K562 (cell line): ENCODE measurements at regions not wholly inside any gene's neighbourhood (a gene's known extent, or its start where the extent isn't known, plus 50 kb on each side); places are given as distances from the start of the nearest gene placed in this dataset.

Experiments
- ATAC-seq: fragments of 200-7000 bp; cut with Tn5 transposase; 3 replicates; pipeline ENCODE4 v1.9.1; 2020; ENCODE audit warnings: moderate library complexity
- BruUV-seq: library from RNA; stranded (reverse); fragments of 400-500 nt; replicated peaks from 2 replicates; lab custom pipeline; 2021; lab: Mats Ljungman, UMichigan
- CTCF ChIA-PET: fragments of 300-600 bp; formaldehyde crosslinking; extraction: SDS; loops from one replicate; lab custom pipeline; 2021; ENCODE audit warnings: low intra/inter-chr PET ratio; lab: Yijun Ruan, JAX
- POLR2A ChIA-PET: fragments of 300-600, 350-650 bp; sonication (Branson Sonifier 250); formaldehyde crosslinking; extraction: SDS; loops from one replicate; lab custom pipeline; 2021; ENCODE audit warnings: antibody characterized with exemption, inconsistent platforms; lab: Yijun Ruan, JAX
- DNase-seq, 4 experiments: peaks; one replicate each; pipeline versions ENCODE4 v3.0.0 to v3.0.0-alpha.2; 2011 to 2018; ENCODE audit warnings: low spot score in 3 of 4, mixed read lengths in 3 of 4; ENCODE audit errors: extremely low read depth in 1 of 4
- FAIRE-seq: peaks from 2 replicates; lab custom pipeline; 2011; peaks lifted over from hg19 to GRCh38; lab: Jason Lieb, UNC
- H2AFZ ChIP-seq: 2 replicates; pipeline ENCODE4 v1.6.0; 2011; ENCODE audit warnings: low read depth, low read length, control low read depth, inconsistent platforms
- H3K27ac ChIP-seq: fragments of 200-600 bp; 3 replicates; pipeline ENCODE4 v1.8.0; 2011; ENCODE audit warnings: low read depth, mild to moderate bottlenecking, control low read depth, inconsistent platforms, low read length, moderate library complexity, mixed read lengths; ENCODE audit errors: extremely low read depth
- H3K27me3 ChIP-seq, 2 experiments: fragments of 300-600 bp in 1 of 2; 2 replicates in 1 of 2; 3 replicates in 1 of 2; pipeline versions ENCODE4 v1.6.0 to v1.8.0; 2011; ENCODE audit warnings: inconsistent platforms in 2 of 2, low read length in 2 of 2, mild to moderate bottlenecking in 1 of 2, mixed read lengths in 1 of 2, moderate library complexity in 1 of 2; ENCODE audit not compliant: control insufficient read depth in 2 of 2, insufficient read depth in 2 of 2
- H3K36me3 ChIP-seq: fragments of 300-600 bp; 3 replicates; pipeline ENCODE4 v1.8.0; 2011; ENCODE audit warnings: mild to moderate bottlenecking, low read length, inconsistent platforms; ENCODE audit not compliant: control insufficient read depth, insufficient read depth
- H3K4me1 ChIP-seq, 2 experiments: fragments of 200-600 bp in 1 of 2; replicated peaks in 1 of 2; 2 replicates in 1 of 2; 3 replicates in 1 of 2; pipeline versions ENCODE4 v1.5.1 to v1.8.0; 2011; ENCODE audit warnings: inconsistent platforms in 2 of 2, low read length in 2 of 2, mild to moderate bottlenecking in 1 of 2, mixed read lengths in 1 of 2, moderate library complexity in 1 of 2; ENCODE audit not compliant: control insufficient read depth in 2 of 2, insufficient read depth in 2 of 2
- H3K4me2 ChIP-seq: 2 replicates; pipeline ENCODE4 v1.6.1; 2011; ENCODE audit warnings: low read length, control low read depth, inconsistent platforms, mixed read lengths; ENCODE audit not compliant: insufficient read depth
- H3K4me3 ChIP-seq: fragments of 200-600 bp; sonication (generic), shearing (Covaris generic); 2 replicates; pipeline ENCODE4 v1.5.1; 2016; ENCODE audit warnings: control low read depth, inconsistent platforms
- H3K79me2 ChIP-seq: fragments of 200-600 bp; 3 replicates; pipeline ENCODE4 v1.8.0; 2011; ENCODE audit warnings: low read length, inconsistent platforms; ENCODE audit not compliant: control insufficient read depth, insufficient read depth
- H3K9ac ChIP-seq, 2 experiments: 2 replicates each; pipeline versions ENCODE4 v1.6.0 to v1.6.1; 2011; ENCODE audit warnings: low read depth in 2 of 2, low read length in 2 of 2, control low read depth in 1 of 2, inconsistent platforms in 1 of 2, mild to moderate bottlenecking in 1 of 2, mixed read lengths in 1 of 2; ENCODE audit not compliant: insufficient read depth in 1 of 2
- H3K9me1 ChIP-seq: one replicate; pipeline ENCODE4 v1.6.0; 2011; ENCODE audit warnings: inconsistent platforms, mild to moderate bottlenecking, low read length, moderate library complexity; ENCODE audit not compliant: control insufficient read depth, insufficient read depth
- H3K9me3 ChIP-seq: replicated peaks from 2 replicates; pipeline ENCODE4 v1.5.1; 2011; ENCODE audit warnings: low read depth, low read length, inconsistent platforms; ENCODE audit not compliant: control insufficient read depth, insufficient read depth
- H4K20me1 ChIP-seq: replicated peaks from 2 replicates; pipeline ENCODE4 v1.6.1; 2011; ENCODE audit warnings: low read length, inconsistent platforms, mixed read lengths; ENCODE audit not compliant: control insufficient read depth, insufficient read depth
- ASH1L ChIP-seq: fragments of 450-650 bp; IDR thresholded peaks from 2 replicates; pipeline ENCODE4 v1.6.1; 2018; ENCODE audit warnings: borderline replicate concordance, mild to moderate bottlenecking, low read depth; ENCODE audit not compliant: partially characterized antibody
- CAMTA2 ChIP-seq: fragments of 250-450 bp; sonication (Bioruptor Pico); conservative IDR thresholded peaks from 2 replicates; pipeline ENCODE4 v1.5.1; 2022
- CHD1 ChIP-seq: fragments of 200-600 bp; sonication (generic); IDR thresholded peaks from one replicate; pipeline ENCODE4 v1.6.1; 2012; ENCODE audit warnings: mild to moderate bottlenecking, moderate library complexity, low read length, inconsistent platforms
- EP300 ChIP-seq: IDR thresholded peaks from 2 replicates; pipeline ENCODE4 v1.6.1; 2012; ENCODE audit warnings: low read length, improper control_type of control experiment
- ETS2 ChIP-seq: IDR thresholded peaks from 2 replicates; pipeline ENCODE4 v1.6.1; 2016; ENCODE audit warnings: borderline replicate concordance, missing genetic modification characterization, mild to moderate bottlenecking, moderate library complexity, missing compliant biosample characterization; ENCODE audit not compliant: poor library complexity, severe bottlenecking
- EWSR1 ChIP-seq: fragments of 450-650 bp; IDR thresholded peaks from 2 replicates; pipeline ENCODE4 v1.6.1; 2018; ENCODE audit warnings: borderline replicate concordance, mild to moderate bottlenecking, low read depth, moderate library complexity; ENCODE audit not compliant: partially characterized antibody
- HOXB6 ChIP-seq: fragments of 250-450 bp; sonication (Bioruptor Pico); IDR thresholded peaks from 2 replicates; pipeline ENCODE4 v1.5.1; 2022; ENCODE audit warnings: mild to moderate bottlenecking, borderline replicate concordance
- KAT8 ChIP-seq: fragments of 450-650 bp; IDR thresholded peaks from 2 replicates; pipeline ENCODE4 v1.6.1; 2016; ENCODE audit warnings: low read depth, mild to moderate bottlenecking
- LARP7 ChIP-seq: fragments of 450-650 bp; IDR thresholded peaks from 2 replicates; pipeline ENCODE4 v1.6.1; 2016
- MCM5 ChIP-seq: fragments of 450-650 bp; IDR thresholded peaks from 2 replicates; pipeline ENCODE4 v1.6.1; 2016; ENCODE audit warnings: low read depth
- NCOA4 ChIP-seq: fragments of 450-650 bp; IDR thresholded peaks from 2 replicates; pipeline ENCODE4 v1.6.1; 2018; ENCODE audit warnings: mild to moderate bottlenecking; ENCODE audit not compliant: partially characterized antibody
- NR1H2 ChIP-seq: sonication (generic); formaldehyde crosslinking; IDR thresholded peaks from 2 replicates; pipeline ENCODE4 v1.4.0; 2020; ENCODE audit warnings: mild to moderate bottlenecking, missing genetic modification reagents
- PHTF2 ChIP-seq: fragments of 250-450 bp; sonication (Bioruptor Pico); IDR thresholded peaks from 2 replicates; pipeline ENCODE4 v1.5.0; 2021; ENCODE audit warnings: mild to moderate bottlenecking
- RUNX1 ChIP-seq: sonication (generic); IDR thresholded peaks from 2 replicates; pipeline ENCODE4 v1.6.1; 2016; ENCODE audit warnings: antibody characterized with exemption, low read depth
- TAF9B ChIP-seq: fragments of 450-650 bp; IDR thresholded peaks from 2 replicates; pipeline ENCODE4 v1.6.1; 2018; ENCODE audit warnings: mild to moderate bottlenecking; ENCODE audit not compliant: partially characterized antibody
- ZBTB17 ChIP-seq: fragments of 450-650 bp; formaldehyde crosslinking; IDR thresholded peaks from 2 replicates; pipeline ENCODE4 v1.4.0; 2020; ENCODE audit warnings: mild to moderate bottlenecking
- ZBTB34 ChIP-seq: fragments of 250-450 bp; sonication (Bioruptor Pico); IDR thresholded peaks from 2 replicates; pipeline ENCODE4 v1.8.0; 2021; ENCODE audit warnings: mild to moderate bottlenecking, moderate library complexity
- WGBS: fragments of 100-300 bp; shearing (Covaris generic); methylation state at CpG from one replicate; pipeline ENCODE4 v1.1.6; 2016; ENCODE audit warnings: low coverage, mixed read lengths; ENCODE audit not compliant: insufficient coverage; ENCODE audit errors: missing lambda C conversion rate; 5-methylcytosine and 5-hydroxymethylcytosine counted together
- in situ Hi-C: fragments of 300-500 bp; cut with MboI; formaldehyde crosslinking; loops from 4 replicates; pipeline ENCODE4 v1.15.0; 2018; ENCODE audit warnings: inconsistent platforms, mixed read lengths
- intact Hi-C: fragments of 100-400 bp; cut with micrococcal nuclease; formaldehyde crosslinking; loops from 2 replicates; pipeline ENCODE4 v1.14.2; 2022
- TF ChIP-seq, protein P1 (sequence below): fragments of 450-650 bp; IDR thresholded peaks from 2 replicates; pipeline ENCODE4 v1.7.1; 2018; ENCODE audit warnings: mild to moderate bottlenecking, low read depth; ENCODE audit not compliant: partially characterized antibody

DNA sequence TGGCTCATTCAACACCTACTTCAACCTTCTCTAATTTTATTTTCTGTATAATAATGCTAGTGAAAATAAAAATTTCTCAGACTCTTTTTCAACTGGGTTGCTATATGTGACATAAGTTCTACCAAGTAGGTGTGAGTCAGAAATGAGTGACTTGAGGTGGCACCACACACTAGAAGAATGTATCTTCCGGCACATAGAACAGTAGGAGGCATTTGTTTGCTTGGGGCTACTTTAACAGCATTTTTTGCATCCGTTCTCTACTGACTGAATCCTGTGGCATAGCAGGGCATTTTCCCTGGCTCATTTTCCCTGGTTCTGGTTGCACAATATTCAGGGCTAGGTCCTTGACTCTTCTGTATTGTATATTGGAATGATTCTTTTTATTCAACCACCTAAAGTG lies 194.0 kb upstream of the SLC16A7 start:
- H2AFZ ChIP-seq, result no peak overlapping the region
- no TSS peak for BruUV-seq
- WGBS, result 0% methylated on average over 2 of the region's 2 CpGs
- ATAC-seq (no peak), FAIRE-seq (no peak), DNase-seq (no peak)
- H3K9ac ChIP-seq, result no peak overlapping the region
- H3K79me2 ChIP-seq, result no peaks in the 10 kb centered on the region
- no peaks in the 10 kb centered on the region for H3K9me3 ChIP-seq
- H3K36me3 ChIP-seq, result no peaks in the 10 kb centered on the region
- TF ChIP-seq MCM5, result no peak
- TF ChIP-seq, protein P1, sequence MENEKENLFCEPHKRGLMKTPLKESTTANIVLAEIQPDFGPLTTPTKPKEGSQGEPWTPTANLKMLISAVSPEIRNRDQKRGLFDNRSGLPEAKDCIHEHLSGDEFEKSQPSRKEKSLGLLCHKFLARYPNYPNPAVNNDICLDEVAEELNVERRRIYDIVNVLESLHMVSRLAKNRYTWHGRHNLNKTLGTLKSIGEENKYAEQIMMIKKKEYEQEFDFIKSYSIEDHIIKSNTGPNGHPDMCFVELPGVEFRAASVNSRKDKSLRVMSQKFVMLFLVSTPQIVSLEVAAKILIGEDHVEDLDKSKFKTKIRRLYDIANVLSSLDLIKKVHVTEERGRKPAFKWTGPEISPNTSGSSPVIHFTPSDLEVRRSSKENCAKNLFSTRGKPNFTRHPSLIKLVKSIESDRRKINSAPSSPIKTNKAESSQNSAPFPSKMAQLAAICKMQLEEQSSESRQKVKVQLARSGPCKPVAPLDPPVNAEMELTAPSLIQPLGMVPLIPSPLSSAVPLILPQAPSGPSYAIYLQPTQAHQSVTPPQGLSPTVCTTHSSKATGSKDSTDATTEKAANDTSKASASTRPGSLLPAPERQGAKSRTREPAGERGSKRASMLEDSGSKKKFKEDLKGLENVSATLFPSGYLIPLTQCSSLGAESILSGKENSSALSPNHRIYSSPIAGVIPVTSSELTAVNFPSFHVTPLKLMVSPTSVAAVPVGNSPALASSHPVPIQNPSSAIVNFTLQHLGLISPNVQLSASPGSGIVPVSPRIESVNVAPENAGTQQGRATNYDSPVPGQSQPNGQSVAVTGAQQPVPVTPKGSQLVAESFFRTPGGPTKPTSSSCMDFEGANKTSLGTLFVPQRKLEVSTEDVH, result no peak
- no peak for TF ChIP-seq ETS2 (tag)
- no peak for TF ChIP-seq LARP7
- no peak for TF ChIP-seq KAT8
- TF ChIP-seq RUNX1, result no peak
- TF ChIP-seq PHTF2 (CRISPR knock-in tag), result no peak
- no peak for TF ChIP-seq EWSR1
- no peak for TF ChIP-seq NR1H2 (CRISPR knock-in tag)
- TF ChIP-seq ZBTB17 (CRISPR knock-in tag), result no peak
- no peak for TF ChIP-seq HOXB6 (CRISPR knock-in tag)
- no peak for TF ChIP-seq NCOA4
- no peak for TF ChIP-seq TAF9B
- no peak for TF ChIP-seq ZBTB34 (CRISPR knock-in tag)
- no peak for TF ChIP-seq CHD1
- TF ChIP-seq ASH1L, result no peak
- TF ChIP-seq EP300, result no peak
- no peak for TF ChIP-seq CAMTA2
- in situ Hi-C loops (no loop called here), intact Hi-C loops (no loop called here)
- H3K27ac ChIP-seq, result no peak overlapping the region
- no peaks in the 10 kb centered on the region for H3K4me1 ChIP-seq
- H4K20me1 ChIP-seq, result no peaks in the 10 kb centered on the region
- H3K27me3 ChIP-seq, result no peaks in the 10 kb centered on the region
- H3K4me2 ChIP-seq, result no peak overlapping the region
- no peak overlapping the region for H3K4me3 ChIP-seq
- ChIA-PET POLR2A (no interaction called here), CTCF (no interaction called here)
- no peaks in the 10 kb centered on the region for H3K9me1 ChIP-seq
